ENCODE measurements at regions not wholly inside any gene's neighbourhood (a gene's known extent, or its start where the extent isn't known, plus 50 kb on each side); places are given as distances from the start of the nearest gene placed in this dataset.

- no peak overlapping the region for H3K27ac ChIP-seq
- TF ChIP-seq, protein P1, sequence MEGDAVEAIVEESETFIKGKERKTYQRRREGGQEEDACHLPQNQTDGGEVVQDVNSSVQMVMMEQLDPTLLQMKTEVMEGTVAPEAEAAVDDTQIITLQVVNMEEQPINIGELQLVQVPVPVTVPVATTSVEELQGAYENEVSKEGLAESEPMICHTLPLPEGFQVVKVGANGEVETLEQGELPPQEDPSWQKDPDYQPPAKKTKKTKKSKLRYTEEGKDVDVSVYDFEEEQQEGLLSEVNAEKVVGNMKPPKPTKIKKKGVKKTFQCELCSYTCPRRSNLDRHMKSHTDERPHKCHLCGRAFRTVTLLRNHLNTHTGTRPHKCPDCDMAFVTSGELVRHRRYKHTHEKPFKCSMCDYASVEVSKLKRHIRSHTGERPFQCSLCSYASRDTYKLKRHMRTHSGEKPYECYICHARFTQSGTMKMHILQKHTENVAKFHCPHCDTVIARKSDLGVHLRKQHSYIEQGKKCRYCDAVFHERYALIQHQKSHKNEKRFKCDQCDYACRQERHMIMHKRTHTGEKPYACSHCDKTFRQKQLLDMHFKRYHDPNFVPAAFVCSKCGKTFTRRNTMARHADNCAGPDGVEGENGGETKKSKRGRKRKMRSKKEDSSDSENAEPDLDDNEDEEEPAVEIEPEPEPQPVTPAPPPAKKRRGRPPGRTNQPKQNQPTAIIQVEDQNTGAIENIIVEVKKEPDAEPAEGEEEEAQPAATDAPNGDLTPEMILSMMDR (conservative IDR thresholded peaks at IDR 0.05) = no peak
Measured at GRCh38 chr7:35467456-35467978, 213.6 kb upstream of the TBX20 start.

DNA sequence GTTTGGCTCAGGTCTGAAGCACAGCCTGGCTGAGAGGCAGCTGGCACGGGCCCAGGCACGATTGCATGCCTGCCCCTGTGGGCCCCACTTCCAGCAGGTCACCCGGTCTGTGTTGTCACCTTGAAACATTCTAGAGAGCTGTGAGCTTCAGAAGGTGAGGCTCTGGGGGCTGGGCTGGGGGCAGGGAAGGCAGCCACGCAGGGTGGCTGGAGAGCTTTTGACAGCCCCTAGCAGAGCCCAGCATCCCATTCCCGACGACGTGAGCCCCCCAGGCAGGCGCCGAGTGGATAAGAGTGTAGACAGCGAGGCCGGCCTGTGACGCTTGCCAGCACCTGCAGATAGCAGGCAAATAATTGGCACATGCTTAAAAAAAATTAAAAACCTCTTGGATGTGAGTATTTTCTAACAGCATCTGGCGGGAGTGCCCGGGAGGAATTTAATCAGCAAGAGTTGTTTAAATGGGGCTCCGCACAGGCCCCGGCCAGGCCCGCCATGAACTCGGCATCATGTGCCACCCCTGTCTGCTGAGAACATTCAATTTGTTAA is 212.0 kb upstream of the TBX20 start:
- H3K27ac ChIP-seq = no peak overlapping the region
- TF ChIP-seq, protein P1 (conservative IDR thresholded peaks at IDR 0.05) = no peak

DNA sequence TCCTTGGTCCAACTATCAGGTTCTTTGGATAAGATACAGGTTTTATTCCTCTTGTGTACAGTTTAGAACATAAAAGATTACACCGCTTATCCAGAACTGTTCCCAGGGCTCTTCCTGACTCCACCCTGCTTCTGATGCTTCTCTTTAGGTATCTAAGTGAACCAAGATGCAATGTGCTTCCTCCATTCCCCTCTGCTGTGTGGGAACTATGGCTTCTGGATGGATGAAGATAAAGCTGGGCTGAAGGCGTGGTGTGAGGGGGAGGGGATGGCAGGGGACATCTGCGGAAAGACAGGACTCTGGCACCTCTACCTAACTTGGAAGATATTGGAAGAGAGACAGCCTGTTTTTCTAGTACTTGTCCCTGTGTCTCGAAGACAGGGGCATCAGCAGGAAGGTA is 209.9 kb upstream of the TBX20 start:
- no peak overlapping the region for H3K27ac ChIP-seq
- TF ChIP-seq, protein P1 (conservative IDR thresholded peaks at IDR 0.05) = no peak

- TF ChIP-seq, protein P1 (conservative IDR thresholded peaks at IDR 0.05) = no peak
- no peak overlapping the region for H3K27ac ChIP-seq
Measured at GRCh38 chr7:35463176-35463700, 209.3 kb upstream of the TBX20 start.

- TF ChIP-seq, protein P1 (conservative IDR thresholded peaks at IDR 0.05) = no peak
Measured at GRCh38 chr7:35454575-35455385, 200.9 kb upstream of the TBX20 start.

DNA sequence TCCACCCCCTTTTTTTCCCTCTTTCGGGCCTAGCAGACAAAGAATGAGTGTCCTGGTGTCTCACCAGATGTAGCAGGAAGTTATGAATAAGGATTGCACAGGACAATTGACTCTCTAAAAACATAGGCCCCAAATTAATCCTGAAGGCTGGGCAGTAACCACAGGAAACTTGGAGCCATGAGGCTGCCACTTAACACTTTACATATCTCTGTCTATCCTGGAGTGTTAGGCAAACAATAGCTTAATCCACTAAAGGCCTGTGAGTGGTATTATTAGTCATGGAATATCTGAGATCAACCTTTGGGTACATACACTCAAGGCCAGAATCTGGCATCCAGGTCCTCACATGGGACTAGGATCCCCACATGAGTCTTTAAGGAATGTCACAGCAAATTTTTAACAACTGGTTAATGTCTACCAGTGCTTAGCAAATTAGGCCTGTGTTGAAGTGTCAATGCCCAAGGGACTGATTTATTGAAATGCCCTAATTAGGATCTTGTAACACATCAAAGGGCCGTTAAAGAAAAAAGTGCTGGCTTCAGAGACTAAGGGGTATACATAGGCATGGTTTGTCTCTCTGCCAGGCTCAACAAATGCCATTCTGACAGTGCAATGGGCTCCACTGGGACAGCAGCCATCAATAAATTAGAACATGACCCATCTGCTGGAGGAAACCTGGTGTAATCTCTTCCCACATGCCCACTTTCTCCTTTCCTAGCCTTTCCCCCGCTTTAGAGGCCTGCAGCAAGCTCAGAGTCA is 196.7 kb upstream of the TBX20 start:
- no peak overlapping the region for H3K27ac ChIP-seq
- TF ChIP-seq, protein P1 (conservative IDR thresholded peaks at IDR 0.05) = no peak

More at GRCh38 chr7:35454575-35455385, 200.9 kb upstream of the TBX20 start:
- H3K27ac ChIP-seq = no peak overlapping the region

GRCh38 chr7:35448486-35448885 is 194.6 kb upstream of the TBX20 start:
- H3K27ac ChIP-seq = no peak overlapping the region
- TF ChIP-seq, protein P1 (conservative IDR thresholded peaks at IDR 0.05) = no peak
